K562 (cell line): ENCODE measurements at regions not wholly inside any gene's neighbourhood (a gene's known extent, or its start where the extent isn't known, plus 50 kb on each side); places are given as distances from the start of the nearest gene placed in this dataset.

Experiments used
- HCFC1 ChIP-seq: IDR thresholded peaks from 2 replicates; pipeline ENCODE4 v1.6.1; 2012; ENCODE audit warnings: low read depth, low read length, improper control_type of control experiment
- TCF3 ChIP-seq: sonication (generic); formaldehyde crosslinking; IDR thresholded peaks from 2 replicates; pipeline ENCODE4 v1.4.0; 2020; ENCODE audit warnings: mild to moderate bottlenecking, missing genetic modification reagents

GRCh38 chr4:159051245-159052071 lies 51.4 kb upstream of the RAPGEF2 start:
- TF ChIP-seq HCFC1 = no peak
- no peak for TF ChIP-seq TCF3
